GM12878 (cell line): ENCODE measurements at regions not wholly inside any gene's neighbourhood (a gene's known extent, or its start where the extent isn't known, plus 50 kb on each side); places are given as distances from the start of the nearest gene placed in this dataset.

ENCODE experiments used
- ATAC-seq: fragments of 200-7000 bp; cut with Tn5 transposase; 3 replicates; pipeline ENCODE4 v1.9.1; 2020; ENCODE audit warnings: mild to moderate bottlenecking, moderate library complexity
- BruUV-seq: library from RNA; stranded (reverse); fragments of 400-500 nt; replicated peaks from 2 replicates; lab custom pipeline; 2021; lab: Mats Ljungman, UMichigan
- CTCF ChIA-PET: fragments of 300-600 bp; sonication (Branson Sonifier 250); formaldehyde crosslinking; extraction: SDS; loops from one replicate; lab custom pipeline; 2021; ENCODE audit warnings: inconsistent platforms; lab: Yijun Ruan, JAX
- POLR2A ChIA-PET: fragments of 350-600 bp; formaldehyde crosslinking; extraction: SDS; loops from one replicate; lab custom pipeline; 2021; ENCODE audit warnings: inconsistent platforms; lab: Charles Lee
- RAD21 ChIA-PET: fragments of 300-600 bp; sonication (Branson Sonifier 250); formaldehyde crosslinking; loops from one replicate; lab custom pipeline; 2023; ENCODE audit warnings: antibody characterized with exemption; ENCODE audit not compliant: unreplicated experiment; lab: Charles Lee
- SMC1A ChIA-PET: fragments of 300-600 bp; sonication (Branson Sonifier 250); formaldehyde crosslinking; loops from one replicate; lab custom pipeline; 2023; ENCODE audit not compliant: unreplicated experiment, uncharacterized antibody; lab: Charles Lee
- DNase-seq: peaks from one replicate; pipeline ENCODE4 v3.0.0-alpha.2; 2011; ENCODE audit warnings: low read depth, low spot score
- FAIRE-seq: peaks from 3 replicates; lab custom pipeline; 2011; peaks lifted over from hg19 to GRCh38; lab: Jason Lieb, UNC
- H2AFZ ChIP-seq: 2 replicates; pipeline ENCODE4 v1.6.0; 2011; ENCODE audit warnings: low read depth, low read length, control low read depth; ENCODE audit not compliant: control insufficient read depth
- H3K27ac ChIP-seq: 2 replicates; pipeline ENCODE4 v1.5.1; 2011; ENCODE audit warnings: control low read depth; ENCODE audit not compliant: control insufficient read depth, insufficient read depth
- H3K27me3 ChIP-seq, 2 experiments: replicated peaks in 1 of 2; 2 replicates each; pipeline versions ENCODE4 v1.6.0 to v1.6.1; 2011; ENCODE audit warnings: low read length in 1 of 2; ENCODE audit not compliant: control insufficient read depth in 2 of 2, insufficient read depth in 2 of 2
- H3K36me3 ChIP-seq, 2 experiments: 2 replicates each; pipeline ENCODE4 v1.5.1; 2011; ENCODE audit warnings: low read length in 1 of 2; ENCODE audit not compliant: control insufficient read depth in 2 of 2, insufficient read depth in 2 of 2
- H3K4me1 ChIP-seq: 2 replicates; pipeline ENCODE4 v1.6.1; 2011; ENCODE audit warnings: mild to moderate bottlenecking, low read length, moderate library complexity, mixed read lengths; ENCODE audit not compliant: control insufficient read depth, insufficient read depth
- H3K4me2 ChIP-seq: 2 replicates; pipeline ENCODE4 v1.6.0; 2011; ENCODE audit warnings: control low read depth; ENCODE audit not compliant: control insufficient read depth, insufficient read depth
- H3K4me3 ChIP-seq: fragments of 200-600 bp; sonication (generic); 2 replicates; pipeline ENCODE4 v1.5.1; 2016
- H3K79me2 ChIP-seq: 2 replicates; pipeline ENCODE4 v1.6.0; 2011; ENCODE audit warnings: low read length; ENCODE audit not compliant: control insufficient read depth, insufficient read depth
- H3K9ac ChIP-seq: 2 replicates; pipeline ENCODE4 v1.8.0; 2011; ENCODE audit warnings: low read length, control low read depth, mixed read lengths; ENCODE audit not compliant: control insufficient read depth, insufficient read depth
- H3K9me3 ChIP-seq: replicated peaks from 3 replicates; pipeline ENCODE4 v1.5.1; 2011; ENCODE audit warnings: mild to moderate bottlenecking, low read length; ENCODE audit not compliant: control insufficient read depth, insufficient read depth
- H4K20me1 ChIP-seq: 2 replicates; pipeline ENCODE4 v1.6.0; 2011; ENCODE audit not compliant: control insufficient read depth, insufficient read depth
- ASH2L ChIP-seq: fragments of 300-600, 200-600 bp; sonication (generic); IDR thresholded peaks from 2 replicates; pipeline ENCODE4 v1.6.1; 2017; ENCODE audit warnings: low read depth, mild to moderate bottlenecking, borderline replicate concordance
- ATF2 ChIP-seq: IDR thresholded peaks from 2 replicates; pipeline ENCODE4 v1.6.1; 2012; ENCODE audit warnings: low read length, inconsistent platforms
- BRCA1 ChIP-seq: IDR thresholded peaks from 2 replicates; pipeline ENCODE4 v1.6.1; 2011; ENCODE audit warnings: low read depth, low read length, improper control_type of control experiment
- CHD4 ChIP-seq: fragments of 200-600 bp; sonication (generic); IDR thresholded peaks from 2 replicates; pipeline ENCODE4 v1.6.1; 2016; ENCODE audit warnings: mild to moderate bottlenecking
- CREM ChIP-seq: IDR thresholded peaks from 2 replicates; pipeline ENCODE4 v1.6.1; 2014; ENCODE audit warnings: antibody characterized with exemption, low read depth
- DPF2 ChIP-seq: fragments of 450-650 bp; IDR thresholded peaks from 2 replicates; pipeline ENCODE4 v1.6.1; 2017; ENCODE audit warnings: mild to moderate bottlenecking
- E4F1 ChIP-seq: fragments of 450-650 bp; IDR thresholded peaks from 2 replicates; pipeline ENCODE4 v1.6.1; 2018; ENCODE audit warnings: borderline replicate concordance, mild to moderate bottlenecking; ENCODE audit not compliant: partially characterized antibody
- FOS ChIP-seq: IDR thresholded peaks from 3 replicates; pipeline ENCODE4 v1.6.1; 2011; ENCODE audit warnings: borderline replicate concordance; ENCODE audit not compliant: insufficient read length; ENCODE audit errors: extremely low read depth
- HSF1 ChIP-seq: fragments of 150-350 bp; IDR thresholded peaks from 2 replicates; pipeline ENCODE4 v1.6.1; 2014; ENCODE audit warnings: mild to moderate bottlenecking, low read depth, low read length
- MLLT1 ChIP-seq: fragments of 450-650 bp; IDR thresholded peaks from 2 replicates; pipeline ENCODE4 v1.6.1; 2016; ENCODE audit warnings: mild to moderate bottlenecking
- NR2C2 ChIP-seq: IDR thresholded peaks from 2 replicates; pipeline ENCODE4 v1.6.1; 2011; ENCODE audit warnings: borderline replicate concordance, low read depth; ENCODE audit not compliant: control insufficient read depth, insufficient read length
- POLR2AphosphoS2 ChIP-seq: IDR thresholded peaks from 2 replicates; pipeline ENCODE4 v1.6.1; 2011; ENCODE audit warnings: low read depth, mild to moderate bottlenecking, low read length, improper control_type of control experiment, moderate library complexity
- POLR2AphosphoS5 ChIP-seq: IDR thresholded peaks from 2 replicates; pipeline ENCODE4 v1.6.1; 2011; ENCODE audit warnings: mild to moderate bottlenecking, low read length, inconsistent platforms
- YY1 ChIP-seq: IDR thresholded peaks from 2 replicates; pipeline ENCODE4 v1.6.1; 2011; ENCODE audit warnings: low read depth, mild to moderate bottlenecking, low read length
- ZBTB40 ChIP-seq: fragments of 450-650 bp; IDR thresholded peaks from 2 replicates; pipeline ENCODE4 v1.6.1; 2016; ENCODE audit warnings: mild to moderate bottlenecking, moderate library complexity, borderline replicate concordance
- WGBS: methylation state at CpG from one replicate; pipeline ENCODE4 v1.1.6; 2016; ENCODE audit warnings: low lambda C conversion rate; ENCODE audit not compliant: insufficient replicate concordance, insufficient coverage; ENCODE audit errors: missing lambda C conversion rate; 5-methylcytosine and 5-hydroxymethylcytosine counted together
- in situ Hi-C: fragments of 300-500 bp; cut with MboI; formaldehyde crosslinking; loops from 9 replicates; pipeline ENCODE4 v1.14.3; 2018; ENCODE audit warnings: mixed read lengths
- intact Hi-C: fragments of 100-400 bp; cut with micrococcal nuclease; formaldehyde crosslinking; loops from one replicate; pipeline ENCODE4 v1.14.2; 2022; ENCODE audit not compliant: unreplicated experiment

- H3K27ac ChIP-seq: no peak overlapping the region
- SMC1A ChIA-PET: no interaction called here
- H3K4me3 ChIP-seq: no peak overlapping the region
- H3K79me2 ChIP-seq: no peaks in the 10 kb centered on the region
- no peaks in the 10 kb centered on the region for H3K27me3 ChIP-seq
- no TSS peak for BruUV-seq
- no peak overlapping the region for H3K4me2 ChIP-seq
- CTCF ChIA-PET: no interaction called here
- no peak for TF ChIP-seq CREM
- no peak for TF ChIP-seq BRCA1
- TF ChIP-seq NR2C2: no peak
- TF ChIP-seq MLLT1: no peak
- TF ChIP-seq POLR2AphosphoS5: no peak
- no peak for TF ChIP-seq E4F1
- TF ChIP-seq DPF2: no peak
- no peak for TF ChIP-seq ATF2
- TF ChIP-seq ASH2L: no peak
- TF ChIP-seq FOS: no peak
- TF ChIP-seq YY1: no peak
- TF ChIP-seq POLR2AphosphoS2: no peak
- TF ChIP-seq CHD4: no peak
- no peak for TF ChIP-seq HSF1
- no peak for TF ChIP-seq ZBTB40
- H3K9ac ChIP-seq: no peak overlapping the region
- POLR2A ChIA-PET: no interaction called here
- RAD21 ChIA-PET: no interaction called here
- H2AFZ ChIP-seq: no peak overlapping the region
- FAIRE-seq (no peak), ATAC-seq (no peak), DNase-seq (no peak)
- no peaks in the 10 kb centered on the region for H3K36me3 ChIP-seq
- no peaks in the 10 kb centered on the region for H4K20me1 ChIP-seq
- WGBS: 67% methylated on average over 14 of the region's 14 CpGs
- in situ Hi-C loops: no loop called here
- H3K4me1 ChIP-seq: no peaks in the 10 kb centered on the region
- H3K9me3 ChIP-seq: no peaks in the 10 kb centered on the region; the same call in 2 of the 3 replicates
- intact Hi-C loops: no loop called here
Observed at GRCh38 chr9:96163712-96164111, 138.3 kb downstream of the HSD17B3 start.
